ENCODE measurements at regions not wholly inside any gene's neighbourhood (a gene's known extent, or its start where the extent isn't known, plus 50 kb on each side); places are given as distances from the start of the nearest gene placed in this dataset.
A peak's percentile ranks its signal among the peaks of the same experiment; 100 is the strongest.

GRCh38 chr2:196249171-196249570, 77.8 kb upstream of the STK17B start:
- DNase-seq: no peak

GRCh38 chr2:196249860-196250259, 78.5 kb upstream of the STK17B start:
- DNase-seq: no peak

- DNase-seq: no peak
These were observed 79.8 kb upstream of the STK17B start for GRCh38 chr2:196251132-196251531.

- no peak for DNase-seq
These were observed 81.2 kb upstream of the STK17B start for GRCh38 chr2:196252408-196253115.

- DNase-seq: peak in 1 of 3 experiments; percentile 7
These were observed 81.7 kb upstream of the STK17B start for GRCh38 chr2:196253116-196253480.

- no peak for DNase-seq
These were observed 85.2 kb upstream of the STK17B start for GRCh38 chr2:196256585-196256984.

- DNase-seq: no peak
These were observed 85.7 kb upstream of the STK17B start for GRCh38 chr2:196257086-196257485.

GRCh38 chr2:196258407-196258806, 87.0 kb upstream of the STK17B start:
- DNase-seq: no peak

GRCh38 chr2:196259507-196260481, 88.4 kb upstream of the STK17B start:
- peak in 1 of 3 experiments; percentile 16 for DNase-seq

- DNase-seq: no peak
These were observed 89.2 kb upstream of the STK17B start for GRCh38 chr2:196260546-196260945.

- DNase-seq: no peak
These were observed 91.2 kb upstream of the STK17B start for GRCh38 chr2:196262606-196263005.

- peak in 2 of 3 experiments; percentile 31 to 71 for DNase-seq
These were observed 91.9 kb upstream of the STK17B start for GRCh38 chr2:196263181-196263747.

- no peak for DNase-seq
These were observed 95.0 kb upstream of the STK17B start for GRCh38 chr2:196266351-196266750.

- DNase-seq: peak in 1 of 3 experiments; percentile 16
These were observed 95.5 kb upstream of the STK17B start for GRCh38 chr2:196266855-196267254.

- DNase-seq: no peak
These were observed 96.6 kb upstream of the STK17B start for GRCh38 chr2:196268025-196268424.

- DNase-seq: no peak
These were observed 97.4 kb upstream of the STK17B start for GRCh38 chr2:196268538-196269338.

- DNase-seq: no peak
These were observed 100.4 kb upstream of the STK17B start for GRCh38 chr2:196271795-196272194.

- DNase-seq: peak; percentile 34 to 95 (median 81)
These were observed 103.0 kb upstream of the STK17B start for GRCh38 chr2:196274387-196274809.

GRCh38 chr2:196275646-196276352, 104.4 kb upstream of the STK17B start:
- peak in 1 of 3 experiments; percentile 25 for DNase-seq

- DNase-seq: peak in 1 of 3 experiments; percentile 20
These were observed 105.0 kb upstream of the STK17B start for GRCh38 chr2:196276421-196276820.

- DNase-seq: no peak
These were observed 105.6 kb upstream of the STK17B start for GRCh38 chr2:196277002-196277401.

GRCh38 chr2:196278491-196278911, 107.1 kb upstream of the STK17B start:
- no peak for DNase-seq
